ENCODE measurements at regions not wholly inside any gene's neighbourhood (a gene's known extent, or its start where the extent isn't known, plus 50 kb on each side); places are given as distances from the start of the nearest gene placed in this dataset.

GRCh38 chr9:13606586-13606985, 327.1 kb upstream of the MPDZ start (continued):
- TF ChIP-seq THRA (CRISPR knock-in tag; IDR thresholded peaks at IDR 0.05; ENCODE audit: borderline replicate concordance) (no peak), ZNF720 (CRISPR knock-in tag; IDR thresholded peaks at IDR 0.05) (no peak)
- TF ChIP-seq, protein P1, sequence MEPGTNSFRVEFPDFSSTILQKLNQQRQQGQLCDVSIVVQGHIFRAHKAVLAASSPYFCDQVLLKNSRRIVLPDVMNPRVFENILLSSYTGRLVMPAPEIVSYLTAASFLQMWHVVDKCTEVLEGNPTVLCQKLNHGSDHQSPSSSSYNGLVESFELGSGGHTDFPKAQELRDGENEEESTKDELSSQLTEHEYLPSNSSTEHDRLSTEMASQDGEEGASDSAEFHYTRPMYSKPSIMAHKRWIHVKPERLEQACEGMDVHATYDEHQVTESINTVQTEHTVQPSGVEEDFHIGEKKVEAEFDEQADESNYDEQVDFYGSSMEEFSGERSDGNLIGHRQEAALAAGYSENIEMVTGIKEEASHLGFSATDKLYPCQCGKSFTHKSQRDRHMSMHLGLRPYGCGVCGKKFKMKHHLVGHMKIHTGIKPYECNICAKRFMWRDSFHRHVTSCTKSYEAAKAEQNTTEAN (CRISPR knock-in tag; conservative IDR thresholded peaks at IDR 0.05): no peak

DNA sequence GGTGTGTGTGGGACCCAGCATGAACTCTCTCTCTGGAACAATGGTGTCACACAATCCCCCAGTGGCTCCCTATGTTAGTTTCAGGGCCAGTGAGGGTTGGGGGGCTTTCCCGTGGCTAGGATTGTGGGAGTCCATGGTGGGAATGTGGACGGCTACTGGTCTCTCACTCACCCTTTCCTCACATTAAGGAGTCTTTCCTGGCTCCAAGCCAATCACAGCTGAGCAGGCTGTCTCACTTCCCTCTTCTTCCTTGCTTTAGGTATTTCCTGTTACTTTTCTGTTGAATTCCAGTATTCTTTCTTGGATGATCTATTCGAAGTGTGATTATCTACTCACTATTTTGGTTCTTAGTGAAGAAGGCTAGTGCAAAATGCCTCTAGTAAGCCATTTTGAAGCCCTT, 324.4 kb upstream of the MPDZ start:
- no peak overlapping the region for H2AFZ ChIP-seq (ENCODE audit: low read length)
- no peak overlapping the region for H3K9ac ChIP-seq (ENCODE audit: insufficient read depth, low read depth, low read length)
- FAIRE-seq (no peak), DNase-seq (ENCODE audit: low spot score) (no peak), ATAC-seq (no peak)
- H3K4me2 ChIP-seq (ENCODE audit: low read depth, low read length): no peak overlapping the region
- POLR2A ChIA-PET: no interaction called here
- CTCF ChIA-PET (ENCODE audit: low intra/inter-chr PET ratio, low total read pairs): no interaction called here
- intact Hi-C loops (cut with micrococcal nuclease; ENCODE audit: unreplicated experiment) (no loop called here), in situ Hi-C loops (cut with HindIII; ENCODE audit: extremely low pct_ligation_motif_present, low pct_unique_long_range_greater_than_20kb) (loop anchor here (25.0 kb wide), 1 partner anchor 758 kb away; no protein-coding TSS in a partner anchor)
- BruUV-seq (replicated peaks): no TSS peak
- no peaks in the 10 kb centered on the region for H4K20me1 ChIP-seq (ENCODE audit: insufficient read depth, low read length)
- H3K27me3 ChIP-seq (ENCODE audit: control insufficient read depth in 1 of 2, insufficient read depth in 2 of 2, low read length in 2 of 2): no peaks in the 10 kb centered on the region
- no peak overlapping the region for H3K27ac ChIP-seq (ENCODE audit: extremely low read length, insufficient read depth, low read length)
- H3K79me2 ChIP-seq (ENCODE audit: insufficient read depth, low read length): no peaks in the 10 kb centered on the region
- under 1% methylated on average over 3 of the region's 3 CpGs for WGBS (ENCODE audit: low lambda C conversion rate)
- H3K36me3 ChIP-seq (replicated peaks in 1 of 2; ENCODE audit: control insufficient read depth in 1 of 2, insufficient read depth in 2 of 2, low read length in 2 of 2): no peaks in the 10 kb centered on the region
- H3K4me3 ChIP-seq (replicated peaks in 1 of 3; ENCODE audit: insufficient read depth in 1 of 3, low read depth in 2 of 3, low read length in 3 of 3): no peak overlapping the region
- no peaks in the 10 kb centered on the region for H3K4me1 ChIP-seq (ENCODE audit: insufficient read depth, low read length)
- TF ChIP-seq ZNF674 (CRISPR knock-in tag; IDR thresholded peaks at IDR 0.05; ENCODE audit: low read depth) (no peak), MAFF (IDR thresholded peaks at IDR 0.05; ENCODE audit: low read depth, low read length) (no peak), ZFX (CRISPR knock-in tag; IDR thresholded peaks at IDR 0.05; ENCODE audit: low read depth) (no peak), ZNF543 (CRISPR knock-in tag; IDR thresholded peaks at IDR 0.05) (no peak), HCFC1 (IDR thresholded peaks at IDR 0.05; ENCODE audit: low read depth, low read length) (no peak), MTA1 (CRISPR knock-in tag; IDR thresholded peaks at IDR 0.05; ENCODE audit: borderline replicate concordance) (no peak), ARID3A (IDR thresholded peaks at IDR 0.05; ENCODE audit: low read depth, low read length) (no peak), PAF1 (CRISPR knock-in tag; IDR thresholded peaks at IDR 0.05) (no peak), ZSCAN12 (CRISPR knock-in tag; IDR thresholded peaks at IDR 0.05) (no peak), RARG (CRISPR knock-in tag; IDR thresholded peaks at IDR 0.05; ENCODE audit: low read depth) (no peak), ATM (IDR thresholded peaks at IDR 0.05; ENCODE audit: borderline replicate concordance) (no peak), REXO4 (CRISPR knock-in tag; IDR thresholded peaks at IDR 0.05; ENCODE audit: borderline replicate concordance) (no peak)
- TF ChIP-seq, protein P2, sequence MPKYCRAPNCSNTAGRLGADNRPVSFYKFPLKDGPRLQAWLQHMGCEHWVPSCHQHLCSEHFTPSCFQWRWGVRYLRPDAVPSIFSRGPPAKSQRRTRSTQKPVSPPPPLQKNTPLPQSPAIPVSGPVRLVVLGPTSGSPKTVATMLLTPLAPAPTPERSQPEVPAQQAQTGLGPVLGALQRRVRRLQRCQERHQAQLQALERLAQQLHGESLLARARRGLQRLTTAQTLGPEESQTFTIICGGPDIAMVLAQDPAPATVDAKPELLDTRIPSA (CRISPR knock-in tag; IDR thresholded peaks at IDR 0.05; ENCODE audit: borderline replicate concordance): no peak
- no peaks in the 10 kb centered on the region for H3K9me3 ChIP-seq (ENCODE audit: low read length)
